Panc1 (cell line): ENCODE measurements at regions not wholly inside any gene's neighbourhood (a gene's known extent, or its start where the extent isn't known, plus 50 kb on each side); places are given as distances from the start of the nearest gene placed in this dataset.

Experiments
- ATAC-seq: fragments of 200-7000 bp; cut with Tn5 transposase; 2 replicates; pipeline ENCODE4 v1.9.1; 2020; ENCODE audit warnings: mild to moderate bottlenecking, moderate library complexity
- BruUV-seq: library from RNA; stranded (reverse); fragments of 400-500 nt; replicated peaks from 2 replicates; lab custom pipeline; 2021; lab: Mats Ljungman, UMichigan
- CTCF ChIA-PET: fragments of 300-600 bp; sonication (Branson Sonifier 250); formaldehyde crosslinking; loops from one replicate; lab custom pipeline; 2022; ENCODE audit warnings: antibody characterized with exemption; lab: Charles Lee
- POLR2A ChIA-PET: fragments of 300-600 bp; sonication (Branson Sonifier 250); formaldehyde crosslinking; loops from one replicate; lab custom pipeline; 2022; ENCODE audit warnings: antibody characterized with exemption; lab: Charles Lee
- DNase-seq: peaks from one replicate; pipeline ENCODE4 v3.0.0-alpha.2; 2010; ENCODE audit warnings: low read depth, low spot score
- H3K27ac ChIP-seq: 2 replicates; pipeline ENCODE4 v1.5.1; 2011; ENCODE audit warnings: mild to moderate bottlenecking, low read length, inconsistent platforms
- H3K27me3 ChIP-seq: fragments of 200-500 bp; sonication (Bioruptor generic); 2 replicates; pipeline ENCODE4 v1.6.0; 2014; ENCODE audit warnings: low read length, inconsistent platforms; ENCODE audit not compliant: control insufficient read depth, insufficient read depth
- H3K36me3 ChIP-seq: fragments of 200-500 bp; sonication (Bioruptor generic); 2 replicates; pipeline ENCODE4 v1.5.1; 2014; ENCODE audit warnings: inconsistent platforms, mild to moderate bottlenecking, low read length, moderate library complexity; ENCODE audit not compliant: control insufficient read depth, insufficient read depth
- H3K4me1 ChIP-seq: 2 replicates; pipeline ENCODE4 v1.5.1; 2011; ENCODE audit warnings: inconsistent platforms, mild to moderate bottlenecking, low read length, moderate library complexity; ENCODE audit not compliant: control insufficient read depth, insufficient read depth
- H3K4me3 ChIP-seq, 2 experiments: 2 replicates each; pipeline ENCODE4 v1.5.1; 2011 to 2012; ENCODE audit warnings: low read depth in 2 of 2, low read length in 2 of 2, mild to moderate bottlenecking in 2 of 2, inconsistent platforms in 1 of 2, moderate library complexity in 1 of 2
- H3K9me3 ChIP-seq: fragments of 200-500 bp; sonication (Bioruptor generic); 2 replicates; pipeline ENCODE4 v1.5.1; 2014; ENCODE audit warnings: low read depth, mild to moderate bottlenecking, inconsistent platforms, low read length, moderate library complexity; ENCODE audit not compliant: control insufficient read depth, insufficient read depth
- CTCF ChIP-seq: fragments of 450-650 bp; IDR thresholded peaks from 2 replicates; pipeline ENCODE4 v1.5.1; 2017; ENCODE audit warnings: mild to moderate bottlenecking
- POLR2AphosphoS5 ChIP-seq: IDR thresholded peaks from 2 replicates; pipeline ENCODE4 v1.6.1; 2012; ENCODE audit warnings: mild to moderate bottlenecking, low read depth, low read length, moderate library complexity
- SIN3A ChIP-seq: IDR thresholded peaks from 2 replicates; pipeline ENCODE4 v1.6.1; 2012; ENCODE audit warnings: low read depth, mild to moderate bottlenecking, low read length, moderate library complexity, borderline replicate concordance; ENCODE audit not compliant: insufficient read depth
- TCF7L2 ChIP-seq: IDR thresholded peaks from 2 replicates; pipeline ENCODE4 v1.6.1; 2011; ENCODE audit warnings: mild to moderate bottlenecking, low read depth, low read length, inconsistent platforms
- in situ Hi-C: cut with HindIII; loops from 2 replicates; pipeline ENCODE4 v1.10.0; 2016; ENCODE audit warnings: low sequenced_read_pairs, low pct_unique_long_range_greater_than_20kb
- intact Hi-C: fragments of 100-400 bp; cut with micrococcal nuclease; formaldehyde crosslinking; loops from one replicate; pipeline ENCODE4 v1.10.0; 2022; ENCODE audit not compliant: unreplicated experiment
- TF ChIP-seq, protein P1 (sequence below), 2 experiments: IDR thresholded peaks; 2 replicates each; pipeline ENCODE4 v1.6.1; 2011 to 2012; ENCODE audit warnings: low read depth in 2 of 2, control low read depth in 1 of 2, low read length in 1 of 2, mild to moderate bottlenecking in 1 of 2, moderate library complexity in 1 of 2; ENCODE audit not compliant: insufficient read depth in 1 of 2

- no peaks in the 10 kb centered on the region for H3K36me3 ChIP-seq
- ATAC-seq (no peak), DNase-seq (no peak)
- no peaks in the 10 kb centered on the region for H3K9me3 ChIP-seq
- no peaks in the 10 kb centered on the region for H3K27me3 ChIP-seq
- H3K27ac ChIP-seq = no peak overlapping the region
- H3K4me1 ChIP-seq = no peaks in the 10 kb centered on the region
- POLR2A ChIA-PET = no interaction called here
- intact Hi-C loops = no loop called here
- no TSS peak for BruUV-seq
- CTCF ChIA-PET = no interaction called here
- in situ Hi-C loops = no loop called here
- TF ChIP-seq, protein P1, sequence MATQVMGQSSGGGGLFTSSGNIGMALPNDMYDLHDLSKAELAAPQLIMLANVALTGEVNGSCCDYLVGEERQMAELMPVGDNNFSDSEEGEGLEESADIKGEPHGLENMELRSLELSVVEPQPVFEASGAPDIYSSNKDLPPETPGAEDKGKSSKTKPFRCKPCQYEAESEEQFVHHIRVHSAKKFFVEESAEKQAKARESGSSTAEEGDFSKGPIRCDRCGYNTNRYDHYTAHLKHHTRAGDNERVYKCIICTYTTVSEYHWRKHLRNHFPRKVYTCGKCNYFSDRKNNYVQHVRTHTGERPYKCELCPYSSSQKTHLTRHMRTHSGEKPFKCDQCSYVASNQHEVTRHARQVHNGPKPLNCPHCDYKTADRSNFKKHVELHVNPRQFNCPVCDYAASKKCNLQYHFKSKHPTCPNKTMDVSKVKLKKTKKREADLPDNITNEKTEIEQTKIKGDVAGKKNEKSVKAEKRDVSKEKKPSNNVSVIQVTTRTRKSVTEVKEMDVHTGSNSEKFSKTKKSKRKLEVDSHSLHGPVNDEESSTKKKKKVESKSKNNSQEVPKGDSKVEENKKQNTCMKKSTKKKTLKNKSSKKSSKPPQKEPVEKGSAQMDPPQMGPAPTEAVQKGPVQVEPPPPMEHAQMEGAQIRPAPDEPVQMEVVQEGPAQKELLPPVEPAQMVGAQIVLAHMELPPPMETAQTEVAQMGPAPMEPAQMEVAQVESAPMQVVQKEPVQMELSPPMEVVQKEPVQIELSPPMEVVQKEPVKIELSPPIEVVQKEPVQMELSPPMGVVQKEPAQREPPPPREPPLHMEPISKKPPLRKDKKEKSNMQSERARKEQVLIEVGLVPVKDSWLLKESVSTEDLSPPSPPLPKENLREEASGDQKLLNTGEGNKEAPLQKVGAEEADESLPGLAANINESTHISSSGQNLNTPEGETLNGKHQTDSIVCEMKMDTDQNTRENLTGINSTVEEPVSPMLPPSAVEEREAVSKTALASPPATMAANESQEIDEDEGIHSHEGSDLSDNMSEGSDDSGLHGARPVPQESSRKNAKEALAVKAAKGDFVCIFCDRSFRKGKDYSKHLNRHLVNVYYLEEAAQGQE (IDR thresholded peaks at IDR 0.05; ENCODE audit: insufficient read depth in 1 of 2, low read depth in 2 of 2, low read length in 1 of 2) = no peak
- TF ChIP-seq SIN3A (no peak), TCF7L2 (no peak), POLR2AphosphoS5 (no peak), CTCF (no peak)
- H3K4me3 ChIP-seq = no peak overlapping the region
Measured at GRCh38 chr7:114755856-114756255, 166.0 kb upstream of the MDFIC start.

GRCh38 chr7:114758661-114759227 lies 163.2 kb upstream of the MDFIC start:
- POLR2A ChIA-PET = no interaction called here
- no peak for DNase-seq
- Histone ChIP-seq H3K27ac (no peak overlapping the region), H3K36me3 (no peaks in the 10 kb centered on the region), H3K27me3 (no peaks in the 10 kb centered on the region), H3K4me1 (no peaks in the 10 kb centered on the region), H3K4me3 (no peak overlapping the region), H3K9me3 (no peaks in the 10 kb centered on the region)
- intact Hi-C loops (no loop called here), in situ Hi-C loops (no loop called here)
- TF ChIP-seq POLR2AphosphoS5 = no peak
- TF ChIP-seq SIN3A = no peak
- no peak for TF ChIP-seq TCF7L2
- no peak for TF ChIP-seq CTCF
- BruUV-seq = no TSS peak
- CTCF ChIA-PET = no interaction called here
- ATAC-seq = no peak
